ENCODE measurements at regions not wholly inside any gene's neighbourhood (a gene's known extent, or its start where the extent isn't known, plus 50 kb on each side); places are given as distances from the start of the nearest gene placed in this dataset.

- intact Hi-C loops (cut with DNase I) = no loop called here
- no peaks in the 10 kb centered on the region for H3K27me3 ChIP-seq
- H3K9me3 ChIP-seq = no peaks in the 10 kb centered on the region
- TF ChIP-seq POLR2A (IDR thresholded peaks at IDR 0.05) (no peak), CTCF (IDR thresholded peaks at IDR 0.05) (no peak), POLR2AphosphoS5 (IDR thresholded peaks at IDR 0.05; ENCODE audit: insufficient read depth in 1 of 2, low read depth in 1 of 2) (no peak)
- no peaks in the 10 kb centered on the region for H3K4me1 ChIP-seq
- DNase-seq (ENCODE audit: extremely low spot score in 2 of 2) = no peak
- H3K27ac ChIP-seq = no peak overlapping the region
- no peaks in the 10 kb centered on the region for H3K36me3 ChIP-seq
- no peak overlapping the region for H3K4me3 ChIP-seq
Measured at GRCh38 chr9:99403371-99403770, 181.3 kb downstream of the SEC61B start.

GRCh38 chr9:99405359-99405758, 183.3 kb downstream of the SEC61B start:
- DNase-seq (ENCODE audit: extremely low spot score in 2 of 2) = no peak
- intact Hi-C loops (cut with DNase I) = no loop called here
- Histone ChIP-seq H3K9me3 (no peaks in the 10 kb centered on the region), H3K27ac (no peak overlapping the region), H3K4me3 (no peak overlapping the region), H3K36me3 (no peaks in the 10 kb centered on the region), H3K4me1 (no peaks in the 10 kb centered on the region), H3K27me3 (no peaks in the 10 kb centered on the region)
- TF ChIP-seq POLR2A (IDR thresholded peaks at IDR 0.05) (no peak), POLR2AphosphoS5 (IDR thresholded peaks at IDR 0.05; ENCODE audit: insufficient read depth in 1 of 2, low read depth in 1 of 2) (no peak), CTCF (IDR thresholded peaks at IDR 0.05) (no peak)

GRCh38 chr9:99406939-99407338, 184.9 kb downstream of the SEC61B start:
- no peak overlapping the region for H3K4me3 ChIP-seq
- H3K27ac ChIP-seq = no peak overlapping the region
- TF ChIP-seq POLR2AphosphoS5 (IDR thresholded peaks at IDR 0.05; ENCODE audit: insufficient read depth in 1 of 2, low read depth in 1 of 2) = no peak
- TF ChIP-seq POLR2A (IDR thresholded peaks at IDR 0.05) = no peak
- no peak for TF ChIP-seq CTCF (IDR thresholded peaks at IDR 0.05)
- no peaks in the 10 kb centered on the region for H3K36me3 ChIP-seq
- intact Hi-C loops (cut with DNase I) = no loop called here
- H3K27me3 ChIP-seq = no peaks in the 10 kb centered on the region
- no peak for DNase-seq (ENCODE audit: extremely low spot score in 2 of 2)
- H3K9me3 ChIP-seq = no peaks in the 10 kb centered on the region
- H3K4me1 ChIP-seq = no peaks in the 10 kb centered on the region

GRCh38 chr9:99411068-99411467, 189.0 kb downstream of the SEC61B start:
- intact Hi-C loops (cut with DNase I) = no loop called here
- no peaks in the 10 kb centered on the region for H3K27me3 ChIP-seq
- no peak for DNase-seq (ENCODE audit: extremely low spot score in 2 of 2)
- no peak overlapping the region for H3K4me3 ChIP-seq
- no peaks in the 10 kb centered on the region for H3K36me3 ChIP-seq
- no peaks in the 10 kb centered on the region for H3K4me1 ChIP-seq
- no peak for TF ChIP-seq POLR2A (IDR thresholded peaks at IDR 0.05)
- no peak for TF ChIP-seq CTCF (IDR thresholded peaks at IDR 0.05)
- TF ChIP-seq POLR2AphosphoS5 (IDR thresholded peaks at IDR 0.05; ENCODE audit: insufficient read depth in 1 of 2, low read depth in 1 of 2) = no peak
- no peaks in the 10 kb centered on the region for H3K9me3 ChIP-seq
- no peak overlapping the region for H3K27ac ChIP-seq

GRCh38 chr9:99411479-99412115, 189.5 kb downstream of the SEC61B start:
- H3K27me3 ChIP-seq = no peaks in the 10 kb centered on the region
- intact Hi-C loops (cut with DNase I) = no loop called here
- DNase-seq (ENCODE audit: extremely low spot score in 2 of 2) = peak in 1 of 2 donors; percentile 56

More at GRCh38 chr9:99411479-99412115, 189.5 kb downstream of the SEC61B start:
- no peaks in the 10 kb centered on the region for H3K9me3 ChIP-seq
- no peaks in the 10 kb centered on the region for H3K36me3 ChIP-seq
- no peaks in the 10 kb centered on the region for H3K4me1 ChIP-seq
- TF ChIP-seq POLR2A (IDR thresholded peaks at IDR 0.05) (no peak), CTCF (IDR thresholded peaks at IDR 0.05) (no peak), POLR2AphosphoS5 (IDR thresholded peaks at IDR 0.05; ENCODE audit: insufficient read depth in 1 of 2, low read depth in 1 of 2) (no peak)
- no peak overlapping the region for H3K27ac ChIP-seq
- no peak overlapping the region for H3K4me3 ChIP-seq

All from vagina (tissue), 2 donors.